Right lobe of liver (tissue), 6 donors: ENCODE measurements at regions not wholly inside any gene's neighbourhood (a gene's known extent, or its start where the extent isn't known, plus 50 kb on each side); places are given as distances from the start of the nearest gene placed in this dataset.

Source experiments
- ATAC-seq, 4 donors: fragments of 200-7000 bp; cut with Tn5 transposase; one replicate each; pipeline ENCODE4 v1.9.1; 2020; ENCODE audit warnings: mild to moderate bottlenecking in 4 of 4, moderate library complexity in 4 of 4
- DNase-seq, 3 donors: peaks; one replicate each; pipeline ENCODE4 v3.0.0-alpha.2; 2020
- H3K27ac ChIP-seq, 3 donors: fragments of 200-600 bp; one replicate each; pipeline ENCODE4 v1.8.0; 2022
- H3K27me3 ChIP-seq, 2 donors: fragments of 200-600 bp; one replicate each; pipeline ENCODE4 v1.8.0; 2022
- H3K36me3 ChIP-seq, 4 donors: fragments of 200-600 bp; sonication (generic) in 1 of 4; one replicate each; pipeline versions ENCODE4 v1.5.1 to v1.8.0; 2017 to 2022; ENCODE audit warnings: control low read depth in 1 of 4
- H3K4me1 ChIP-seq, 4 donors: fragments of 200-600 bp; sonication (generic) in 1 of 4; one replicate each; pipeline versions ENCODE4 v1.5.1 to v1.8.0; 2017 to 2022; ENCODE audit warnings: control low read depth in 1 of 4
- H3K4me3 ChIP-seq, 3 donors: fragments of 200-600 bp; one replicate each; pipeline ENCODE4 v1.8.0; 2022
- H3K9me3 ChIP-seq, 4 donors: fragments of 200-600 bp; sonication (generic) in 1 of 4; one replicate each; pipeline versions ENCODE4 v1.5.1 to v1.8.0; 2017 to 2022; ENCODE audit warnings: control low read depth in 1 of 4
- POLR2A ChIP-seq: fragments of 450-650 bp; IDR thresholded peaks from one replicate; pipeline ENCODE4 v1.6.1; 2017; ENCODE audit warnings: antibody characterized with exemption, mild to moderate bottlenecking
- WGBS: methylation state at CpG from one replicate; pipeline ENCODE4 v1.1.6; 2018; ENCODE audit warnings: low coverage, low lambda C conversion rate; ENCODE audit not compliant: insufficient coverage; ENCODE audit errors: missing lambda C conversion rate; 5-methylcytosine and 5-hydroxymethylcytosine counted together
- intact Hi-C, 2 donors: fragments of 100-400 bp; cut with DNase I; formaldehyde crosslinking; loops; one replicate each; pipeline versions ENCODE4 v1.11.2 to v1.14.1; 2022
- TF ChIP-seq, protein P1 (sequence below), 4 donors: fragments of 200-600 bp in 3 of 4; fragments of 450-650 bp in 1 of 4; IDR thresholded peaks; one replicate each; pipeline versions ENCODE4 v1.5.1 to v1.8.0; 2016 to 2022; ENCODE audit warnings: antibody characterized with exemption in 4 of 4, mild to moderate bottlenecking in 2 of 4
- donor health status: DM: no; HTN: yes; CAD: no.
- donor health status: DM: no; HTN: no; CAD: no.
- donor health status: DM: no; HTN: no; CAD: no.
- donor health status: DM: no; HTN: yes; CAD: no.
- donor health status: DM: no; HTN: yes; CAD: no.

DNA sequence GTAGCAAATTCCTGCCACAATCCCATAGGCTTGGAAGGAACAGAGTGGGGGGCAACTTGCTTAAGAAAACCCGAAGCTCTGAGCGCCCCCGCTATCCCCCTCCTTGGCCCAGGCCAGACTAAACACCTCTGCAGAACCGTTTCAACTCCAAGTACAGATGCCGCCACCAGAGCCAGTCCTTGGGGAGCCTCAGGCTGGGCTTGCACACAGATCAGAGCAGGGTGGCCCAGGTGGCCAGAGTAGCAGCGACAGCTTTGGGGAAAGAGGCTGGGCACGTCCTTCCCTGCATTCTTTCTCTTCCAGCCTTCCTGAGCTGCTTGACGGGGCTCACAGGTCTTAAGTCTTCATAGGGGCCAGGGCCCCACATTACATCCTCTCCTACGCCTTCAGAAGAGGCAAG, 181.6 kb upstream of the ZC3H12A start:
- Histone ChIP-seq H3K9me3 (no peaks in the 10 kb centered on the region), H3K27me3 (no peaks in the 10 kb centered on the region), H3K4me1 (no peaks in the 10 kb centered on the region), H3K27ac (no peak overlapping the region), H3K36me3 (no peaks in the 10 kb centered on the region), H3K4me3 (no peak overlapping the region)
- TF ChIP-seq POLR2A = no peak
- TF ChIP-seq, protein P1, sequence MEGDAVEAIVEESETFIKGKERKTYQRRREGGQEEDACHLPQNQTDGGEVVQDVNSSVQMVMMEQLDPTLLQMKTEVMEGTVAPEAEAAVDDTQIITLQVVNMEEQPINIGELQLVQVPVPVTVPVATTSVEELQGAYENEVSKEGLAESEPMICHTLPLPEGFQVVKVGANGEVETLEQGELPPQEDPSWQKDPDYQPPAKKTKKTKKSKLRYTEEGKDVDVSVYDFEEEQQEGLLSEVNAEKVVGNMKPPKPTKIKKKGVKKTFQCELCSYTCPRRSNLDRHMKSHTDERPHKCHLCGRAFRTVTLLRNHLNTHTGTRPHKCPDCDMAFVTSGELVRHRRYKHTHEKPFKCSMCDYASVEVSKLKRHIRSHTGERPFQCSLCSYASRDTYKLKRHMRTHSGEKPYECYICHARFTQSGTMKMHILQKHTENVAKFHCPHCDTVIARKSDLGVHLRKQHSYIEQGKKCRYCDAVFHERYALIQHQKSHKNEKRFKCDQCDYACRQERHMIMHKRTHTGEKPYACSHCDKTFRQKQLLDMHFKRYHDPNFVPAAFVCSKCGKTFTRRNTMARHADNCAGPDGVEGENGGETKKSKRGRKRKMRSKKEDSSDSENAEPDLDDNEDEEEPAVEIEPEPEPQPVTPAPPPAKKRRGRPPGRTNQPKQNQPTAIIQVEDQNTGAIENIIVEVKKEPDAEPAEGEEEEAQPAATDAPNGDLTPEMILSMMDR (IDR thresholded peaks at IDR 0.05) = no peak
- intact Hi-C loops = no loop called here
- no peak for ATAC-seq
- WGBS = no CpG with 5 or more reads among the region's 9 CpGs
- DNase-seq = no peak

DNA sequence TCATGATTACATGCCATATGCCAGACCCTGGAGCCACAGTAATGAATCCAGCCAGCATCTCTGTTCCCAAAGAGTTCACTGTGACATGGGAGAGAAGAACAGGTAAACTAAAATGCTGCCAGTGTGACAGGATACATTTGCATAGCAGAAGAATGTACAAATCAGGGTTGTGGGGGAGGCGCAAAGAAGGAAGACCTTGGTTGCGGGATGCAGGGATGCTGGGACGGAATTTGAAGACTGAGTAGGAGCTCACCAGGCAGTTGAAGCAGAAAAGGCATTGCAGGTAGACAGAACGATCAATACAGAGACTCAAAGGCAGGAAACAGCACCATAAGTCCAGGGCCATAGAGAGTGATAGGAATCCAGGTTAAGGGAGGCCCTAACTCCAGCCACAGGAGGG, 180.3 kb upstream of the ZC3H12A start:
- Histone ChIP-seq H3K27me3 (no peaks in the 10 kb centered on the region), H3K36me3 (no peaks in the 10 kb centered on the region), H3K27ac (no peak overlapping the region), H3K4me1 (no peaks in the 10 kb centered on the region), H3K4me3 (no peak overlapping the region), H3K9me3 (no peaks in the 10 kb centered on the region)
- no peak for DNase-seq
- WGBS = 44% methylated on average over 4 of the region's 4 CpGs
- intact Hi-C loops = no loop called here
- no peak for ATAC-seq
- TF ChIP-seq, protein P1 (IDR thresholded peaks at IDR 0.05) = no peak
- no peak for TF ChIP-seq POLR2A

DNA sequence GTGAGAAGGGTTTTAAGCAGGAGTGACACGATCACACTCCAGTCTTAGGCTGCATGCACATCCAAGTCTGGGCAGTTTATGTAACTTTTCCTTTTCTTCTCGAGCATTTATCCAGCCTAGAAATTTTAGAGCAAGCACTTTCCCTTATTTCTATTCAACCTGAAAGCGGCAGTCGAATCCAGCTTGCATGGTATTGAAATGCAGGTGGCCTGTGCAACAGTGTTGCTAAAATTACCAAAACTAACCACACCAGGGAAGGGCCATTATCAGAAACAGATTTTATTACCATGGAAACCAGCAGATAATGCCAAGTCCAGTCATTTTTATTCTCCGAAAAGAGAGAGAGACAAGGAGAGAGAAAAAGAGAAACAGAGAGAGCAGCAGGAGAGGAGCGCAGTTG, 179.9 kb upstream of the ZC3H12A start:
- 41% methylated on average over 6 of the region's 6 CpGs for WGBS
- H3K27me3 ChIP-seq = no peaks in the 10 kb centered on the region
- H3K4me3 ChIP-seq = no peak overlapping the region
- H3K36me3 ChIP-seq = no peaks in the 10 kb centered on the region
- TF ChIP-seq POLR2A = no peak
- TF ChIP-seq, protein P1 (IDR thresholded peaks at IDR 0.05) = no peak
- ATAC-seq = no peak
- intact Hi-C loops = no loop called here
- no peak for DNase-seq
- no peak overlapping the region for H3K27ac ChIP-seq
- no peaks in the 10 kb centered on the region for H3K4me1 ChIP-seq
- no peaks in the 10 kb centered on the region for H3K9me3 ChIP-seq

DNA sequence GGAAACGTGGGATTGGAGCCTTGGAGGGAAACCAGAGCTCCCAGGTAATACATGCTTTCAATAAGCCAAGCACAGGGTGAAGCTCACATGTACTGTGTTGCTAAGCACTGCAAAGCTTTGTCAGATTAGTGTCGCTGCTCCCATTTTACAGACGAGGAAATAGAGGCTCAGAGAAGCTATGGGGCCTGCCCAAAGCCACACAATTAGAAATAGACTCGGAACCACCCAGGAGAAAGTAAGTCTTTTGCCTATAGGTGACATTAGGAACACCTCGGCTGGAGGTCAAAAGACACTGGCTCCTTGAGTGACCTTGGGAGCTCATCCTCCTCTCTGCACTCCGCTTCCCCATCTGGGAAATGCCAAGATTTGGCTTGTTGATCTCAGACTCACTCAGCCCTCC, 175.6 kb upstream of the ZC3H12A start:
- TF ChIP-seq, protein P1 (IDR thresholded peaks at IDR 0.05) = no peak
- TF ChIP-seq POLR2A = no peak
- no peak overlapping the region for H3K27ac ChIP-seq
- no peak overlapping the region for H3K4me3 ChIP-seq
- ATAC-seq (no peak), DNase-seq (no peak)
- intact Hi-C loops = no loop called here
- no peaks in the 10 kb centered on the region for H3K36me3 ChIP-seq
- no peaks in the 10 kb centered on the region for H3K9me3 ChIP-seq
- H3K4me1 ChIP-seq = no peaks in the 10 kb centered on the region
- WGBS = 50% methylated on average over 2 of the region's 6 CpGs
- no peaks in the 10 kb centered on the region for H3K27me3 ChIP-seq

DNA sequence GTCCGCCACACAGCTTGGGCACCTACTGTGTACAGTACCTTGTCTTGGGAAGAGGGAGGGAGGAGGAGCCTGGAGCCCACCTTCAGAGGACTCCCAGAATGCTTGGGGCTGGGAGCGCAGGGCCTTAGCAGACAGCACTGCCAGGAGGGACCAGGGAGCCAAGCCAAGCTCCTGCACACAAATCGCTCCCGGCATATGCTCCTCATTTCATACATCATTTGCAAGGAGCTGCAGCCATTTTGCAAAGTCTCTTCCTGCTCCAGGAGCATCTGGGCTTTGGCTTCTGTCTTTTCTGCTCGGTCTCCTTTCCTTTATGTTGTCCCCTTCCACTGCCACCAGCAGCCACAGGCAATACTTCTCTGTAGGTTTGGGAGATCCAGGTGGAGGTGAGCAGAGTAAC, 175.2 kb upstream of the ZC3H12A start:
- intact Hi-C loops = no loop called here
- Histone ChIP-seq H3K27ac (no peak overlapping the region), H3K27me3 (no peaks in the 10 kb centered on the region), H3K4me3 (no peak overlapping the region), H3K36me3 (no peaks in the 10 kb centered on the region), H3K9me3 (no peaks in the 10 kb centered on the region), H3K4me1 (no peaks in the 10 kb centered on the region)
- TF ChIP-seq, protein P1 (IDR thresholded peaks at IDR 0.05) = no peak
- TF ChIP-seq POLR2A = no peak
- ATAC-seq (no peak), DNase-seq (no peak)
- WGBS = 75% methylated on average over 3 of the region's 5 CpGs
